Brain microvascular endothelial cell (primary cell): ENCODE measurements at regions not wholly inside any gene's neighbourhood (a gene's known extent, or its start where the extent isn't known, plus 50 kb on each side); places are given as distances from the start of the nearest gene placed in this dataset.

Experiments used
- DNase-seq: peaks from one replicate; pipeline ENCODE4 v3.0.0-alpha.2; 2020
- H3K27ac ChIP-seq: fragments of 250-450 bp; sonication (Bioruptor Pico); 2 replicates; pipeline ENCODE4 v1.5.1; 2020; ENCODE audit warnings: mild to moderate bottlenecking, moderate library complexity
- H3K27me3 ChIP-seq: fragments of 250-450 bp; sonication (Bioruptor Pico); replicated peaks from 2 replicates; pipeline ENCODE4 v1.5.1; 2020; ENCODE audit warnings: mild to moderate bottlenecking
- H3K36me3 ChIP-seq: fragments of 250-450 bp; sonication (Bioruptor Pico); replicated peaks from 2 replicates; pipeline ENCODE4 v1.5.1; 2020; ENCODE audit warnings: mild to moderate bottlenecking
- H3K4me3 ChIP-seq: 2 replicates; pipeline ENCODE4 v1.5.1; 2011; ENCODE audit warnings: low read depth, mild to moderate bottlenecking, control low read depth, low read length, moderate library complexity
- in situ Hi-C: cut with HindIII; loops from 2 replicates; pipeline ENCODE4 v1.10.0; 2017; ENCODE audit warnings: low sequenced_read_pairs, low pct_ligation_motif_present
- TF ChIP-seq, protein P1 (sequence below): IDR thresholded peaks from 2 replicates; pipeline ENCODE4 v1.5.1; 2011; ENCODE audit warnings: low read depth, mild to moderate bottlenecking, moderate library complexity, low read length, control low read depth, inconsistent platforms; ENCODE audit errors: missing control alignments

DNA sequence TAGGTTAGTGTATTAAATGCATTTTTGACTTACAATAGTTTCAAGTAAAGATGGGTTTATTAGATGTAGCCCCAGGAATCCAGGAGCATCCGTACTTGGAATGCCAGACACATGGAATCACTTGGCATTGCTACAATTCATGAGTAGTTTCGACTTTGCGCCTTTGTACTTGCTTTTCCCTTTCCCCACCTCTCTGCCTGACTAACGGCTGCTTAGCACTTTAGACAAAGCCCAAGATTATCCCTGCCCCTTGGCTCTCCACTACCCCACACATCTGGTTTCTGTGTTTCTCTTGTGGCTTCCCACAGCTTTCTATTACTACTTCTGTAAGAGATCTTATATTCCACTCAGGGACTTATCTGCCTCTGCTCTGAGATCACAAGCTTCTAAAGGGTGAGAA is 397.7 kb upstream of the POU3F1 start:
- Histone ChIP-seq H3K27ac (no peak overlapping the region), H3K4me3 (no peak overlapping the region), H3K36me3 (no peaks in the 10 kb centered on the region), H3K27me3 (no peaks in the 10 kb centered on the region)
- TF ChIP-seq, protein P1, sequence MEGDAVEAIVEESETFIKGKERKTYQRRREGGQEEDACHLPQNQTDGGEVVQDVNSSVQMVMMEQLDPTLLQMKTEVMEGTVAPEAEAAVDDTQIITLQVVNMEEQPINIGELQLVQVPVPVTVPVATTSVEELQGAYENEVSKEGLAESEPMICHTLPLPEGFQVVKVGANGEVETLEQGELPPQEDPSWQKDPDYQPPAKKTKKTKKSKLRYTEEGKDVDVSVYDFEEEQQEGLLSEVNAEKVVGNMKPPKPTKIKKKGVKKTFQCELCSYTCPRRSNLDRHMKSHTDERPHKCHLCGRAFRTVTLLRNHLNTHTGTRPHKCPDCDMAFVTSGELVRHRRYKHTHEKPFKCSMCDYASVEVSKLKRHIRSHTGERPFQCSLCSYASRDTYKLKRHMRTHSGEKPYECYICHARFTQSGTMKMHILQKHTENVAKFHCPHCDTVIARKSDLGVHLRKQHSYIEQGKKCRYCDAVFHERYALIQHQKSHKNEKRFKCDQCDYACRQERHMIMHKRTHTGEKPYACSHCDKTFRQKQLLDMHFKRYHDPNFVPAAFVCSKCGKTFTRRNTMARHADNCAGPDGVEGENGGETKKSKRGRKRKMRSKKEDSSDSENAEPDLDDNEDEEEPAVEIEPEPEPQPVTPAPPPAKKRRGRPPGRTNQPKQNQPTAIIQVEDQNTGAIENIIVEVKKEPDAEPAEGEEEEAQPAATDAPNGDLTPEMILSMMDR: no peak
- DNase-seq: peak; percentile 30
- in situ Hi-C loops: no loop called here

GRCh38 chr1:38440402-38440801 is 393.8 kb upstream of the POU3F1 start:
- in situ Hi-C loops: no loop called here

DNA sequence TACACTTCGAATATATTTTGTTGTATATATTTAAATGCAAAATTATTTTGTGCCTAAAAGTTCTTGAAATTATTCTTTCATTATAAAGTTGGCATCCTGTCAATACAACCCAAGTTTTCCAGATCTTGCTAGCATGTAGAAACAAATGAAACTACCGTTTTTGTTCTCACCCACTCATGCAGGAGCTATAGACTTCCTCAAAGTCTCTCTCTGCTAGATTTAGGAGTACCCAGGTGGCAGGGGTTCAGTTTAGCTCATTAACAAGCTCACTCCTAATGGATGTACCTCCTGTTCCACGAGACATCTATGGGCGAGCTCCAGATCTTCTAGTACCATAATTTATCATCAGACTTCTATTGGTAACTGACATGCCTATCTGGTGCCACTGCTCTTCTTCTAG is 390.2 kb upstream of the POU3F1 start:
- no peaks in the 10 kb centered on the region for H3K27me3 ChIP-seq
- H3K4me3 ChIP-seq: no peak overlapping the region
- DNase-seq: no peak
- TF ChIP-seq, protein P1: no peak
- in situ Hi-C loops: no loop called here
- H3K36me3 ChIP-seq: no peaks in the 10 kb centered on the region
- H3K27ac ChIP-seq: no peak overlapping the region

More at GRCh38 chr1:38440402-38440801, 393.8 kb upstream of the POU3F1 start:
- Histone ChIP-seq H3K27me3 (no peaks in the 10 kb centered on the region), H3K27ac (no peak overlapping the region), H3K36me3 (no peaks in the 10 kb centered on the region), H3K4me3 (no peak overlapping the region)
- DNase-seq: no peak
- TF ChIP-seq, protein P1: no peak

- DNase-seq: no peak
- TF ChIP-seq, protein P1: no peak
- Histone ChIP-seq H3K27me3 (no peaks in the 10 kb centered on the region), H3K36me3 (no peaks in the 10 kb centered on the region), H3K27ac (no peak overlapping the region), H3K4me3 (no peak overlapping the region)
- in situ Hi-C loops: no loop called here
Observed at GRCh38 chr1:38436006-38436405, 389.4 kb upstream of the POU3F1 start.

GRCh38 chr1:38433084-38433722 is 386.6 kb upstream of the POU3F1 start:
- in situ Hi-C loops: no loop called here
- Histone ChIP-seq H3K4me3 (no peak overlapping the region), H3K27ac (no peak overlapping the region), H3K36me3 (no peaks in the 10 kb centered on the region), H3K27me3 (no peaks in the 10 kb centered on the region)
- DNase-seq: no peak
- TF ChIP-seq, protein P1: no peak
